ENCODE measurements at regions not wholly inside any gene's neighbourhood (a gene's known extent, or its start where the extent isn't known, plus 50 kb on each side); places are given as distances from the start of the nearest gene placed in this dataset.
"Not testable (repeated sequence)": the region's sequence is repeated elsewhere in the genome, so short reads cannot be mapped to it uniquely, and the experiment has no call there.

- no peak overlapping the region for H3K27ac ChIP-seq
- no peaks in the 10 kb centered on the region for H3K36me3 ChIP-seq
- TF ChIP-seq CTCF (IDR thresholded peaks at IDR 0.05 in 4 of 5, conservative IDR thresholded peaks at IDR 0.05 in 1 of 5) (no peak), POLR2A (IDR thresholded peaks at IDR 0.05) (no peak)
- no peak for DNase-seq
- H3K4me3 ChIP-seq: no peak overlapping the region
- in situ Hi-C loops (cut with MboI; ENCODE audit: low sequenced_read_pairs in 4 of 4) (no loop called here), intact Hi-C loops (cut with DNase I; ENCODE audit: low total_unique reads) (no loop called here)
- no peak for ATAC-seq
- H3K9me3 ChIP-seq: no peaks in the 10 kb centered on the region
- no peaks in the 10 kb centered on the region for H3K4me1 ChIP-seq
- H3K27me3 ChIP-seq: peaks cover 0 to 7% (median 0%) of the 10 kb centered on the region in 3 donors
Measured at GRCh38 chr15:91368611-91369010, 268.6 kb downstream of the SV2B start.

GRCh38 chr15:91369823-91370222, 269.8 kb downstream of the SV2B start:
- Histone ChIP-seq H3K4me3 (no peak overlapping the region), H3K27me3 (peaks cover 0 to 7% (median 0%) of the 10 kb centered on the region in 3 donors), H3K9me3 (no peaks in the 10 kb centered on the region), H3K27ac (no peak overlapping the region), H3K36me3 (no peaks in the 10 kb centered on the region), H3K4me1 (no peaks in the 10 kb centered on the region)
- intact Hi-C loops (cut with DNase I; ENCODE audit: low total_unique reads) (no loop called here), in situ Hi-C loops (cut with MboI; ENCODE audit: low sequenced_read_pairs in 4 of 4) (no loop called here)
- ATAC-seq (no peak), DNase-seq (no peak)
- TF ChIP-seq CTCF (IDR thresholded peaks at IDR 0.05 in 4 of 5, conservative IDR thresholded peaks at IDR 0.05 in 1 of 5) (no peak), POLR2A (IDR thresholded peaks at IDR 0.05) (no peak)

- ATAC-seq; H3K4me3 ChIP-seq; H3K4me1 ChIP-seq; H3K9me3 ChIP-seq; in situ Hi-C loops (cut with MboI; ENCODE audit: low sequenced_read_pairs in 4 of 4); intact Hi-C loops (cut with DNase I; ENCODE audit: low total_unique reads); H3K36me3 ChIP-seq; H3K27me3 ChIP-seq; H3K27ac ChIP-seq; DNase-seq: not testable (repeated sequence)
Measured at GRCh38 chr15:91371345-91371744, 271.3 kb downstream of the SV2B start.

GRCh38 chr15:91374336-91374735, 274.3 kb downstream of the SV2B start:
- no peak overlapping the region for H3K27ac ChIP-seq
- H3K9me3 ChIP-seq: no peaks in the 10 kb centered on the region
- TF ChIP-seq CTCF (IDR thresholded peaks at IDR 0.05 in 4 of 5, conservative IDR thresholded peaks at IDR 0.05 in 1 of 5): no peak
- TF ChIP-seq POLR2A (IDR thresholded peaks at IDR 0.05): no peak
- no peaks in the 10 kb centered on the region for H3K4me1 ChIP-seq
- H3K36me3 ChIP-seq: no peaks in the 10 kb centered on the region
- in situ Hi-C loops (cut with MboI; ENCODE audit: low sequenced_read_pairs in 4 of 4): no loop called here
- no peak for ATAC-seq
- peaks cover 0 to 7% (median 0%) of the 10 kb centered on the region in 3 donors for H3K27me3 ChIP-seq
- DNase-seq: no peak
- H3K4me3 ChIP-seq: no peak overlapping the region
- intact Hi-C loops (cut with DNase I; ENCODE audit: low total_unique reads): no loop called here

GRCh38 chr15:91376038-91376437, 276.0 kb downstream of the SV2B start:
- H3K27ac ChIP-seq: no peak overlapping the region
- in situ Hi-C loops (cut with MboI; ENCODE audit: low sequenced_read_pairs in 4 of 4) (no loop called here), intact Hi-C loops (cut with DNase I; ENCODE audit: low total_unique reads) (no loop called here)
- H3K36me3 ChIP-seq: no peaks in the 10 kb centered on the region
- no peak overlapping the region for H3K4me3 ChIP-seq
- no peaks in the 10 kb centered on the region for H3K9me3 ChIP-seq
- H3K4me1 ChIP-seq: no peaks in the 10 kb centered on the region
- DNase-seq: no peak
- peaks cover 0 to 7% (median 0%) of the 10 kb centered on the region in 3 donors for H3K27me3 ChIP-seq
- ATAC-seq: no peak
- TF ChIP-seq POLR2A (IDR thresholded peaks at IDR 0.05) (no peak), CTCF (IDR thresholded peaks at IDR 0.05 in 4 of 5, conservative IDR thresholded peaks at IDR 0.05 in 1 of 5) (no peak)

All from gastrocnemius medialis (tissue), 4 donors.